HG03432 (cell line): ENCODE measurements at regions not wholly inside any gene's neighbourhood (a gene's known extent, or its start where the extent isn't known, plus 50 kb on each side); places are given as distances from the start of the nearest gene placed in this dataset.
"Not testable (repeated sequence)": the region's sequence is repeated elsewhere in the genome, so short reads cannot be mapped to it uniquely, and the experiment has no call there.

ENCODE experiments used
- ATAC-seq: cut with Tn5 transposase; IDR thresholded peaks from one replicate; pipeline ENCODE4 v1.9.1; 2021; ENCODE audit warnings: mild to moderate bottlenecking, moderate library complexity; ENCODE audit not compliant: unreplicated experiment

DNA sequence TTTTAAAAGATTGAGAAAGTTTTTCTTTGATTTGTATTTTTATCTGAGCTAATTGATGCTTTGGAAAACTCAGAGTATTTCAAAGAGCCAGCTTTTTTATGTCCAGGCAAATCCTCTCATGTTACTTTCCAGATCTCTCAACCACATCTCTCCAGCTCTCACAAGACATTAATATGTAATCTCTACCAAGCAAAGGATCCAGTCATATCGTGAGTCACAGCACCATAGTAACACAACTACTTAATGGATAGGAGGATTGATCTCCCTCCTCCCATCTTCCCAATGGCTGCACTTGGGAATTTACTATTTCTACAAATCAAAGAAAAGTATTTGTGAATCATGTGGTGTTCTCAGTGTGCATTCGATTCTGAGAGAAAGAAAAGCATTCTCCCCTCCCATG is 63.3 kb downstream of the POU4F1 start:
- ATAC-seq = no peak

DNA sequence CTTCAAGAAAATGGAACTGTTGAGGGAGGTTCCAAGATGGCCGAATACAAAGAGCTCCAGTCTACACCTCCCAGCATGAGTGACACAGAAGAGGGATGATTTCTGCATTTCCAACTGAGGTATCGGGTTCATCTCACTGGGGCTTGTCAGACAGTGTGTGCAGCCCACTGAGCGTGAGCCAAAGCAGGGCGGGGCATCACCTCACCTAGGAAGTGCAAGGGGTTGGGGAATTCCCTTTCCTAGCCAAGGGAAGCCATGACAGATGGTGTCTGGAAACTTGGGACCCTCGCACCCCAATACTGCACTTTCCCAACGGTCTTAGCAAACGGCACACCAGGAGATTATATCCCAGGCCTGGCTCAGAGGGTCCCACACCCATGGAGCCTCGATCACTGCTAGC is 77.3 kb downstream of the POU4F1 start:
- ATAC-seq = not testable (repeated sequence)

DNA sequence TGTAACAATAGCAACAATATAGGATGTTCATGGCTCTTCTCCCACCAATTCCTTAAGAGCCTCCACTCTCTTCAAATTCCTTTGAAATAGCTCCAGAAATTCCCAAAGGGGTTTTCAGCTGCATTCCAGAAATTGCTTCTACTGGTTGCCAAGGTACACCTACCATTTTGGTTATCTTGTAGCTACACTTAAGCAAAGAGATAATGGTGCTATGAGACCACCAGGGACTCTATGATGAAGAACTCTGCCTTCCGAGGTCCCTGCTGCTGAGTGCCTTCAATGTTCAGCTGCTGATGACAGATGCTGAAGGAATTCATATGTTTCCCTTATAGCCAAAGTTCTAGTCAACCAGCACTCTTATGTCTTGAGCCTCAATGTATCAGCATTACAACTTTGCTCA is 78.4 kb downstream of the POU4F1 start:
- ATAC-seq = no peak

DNA sequence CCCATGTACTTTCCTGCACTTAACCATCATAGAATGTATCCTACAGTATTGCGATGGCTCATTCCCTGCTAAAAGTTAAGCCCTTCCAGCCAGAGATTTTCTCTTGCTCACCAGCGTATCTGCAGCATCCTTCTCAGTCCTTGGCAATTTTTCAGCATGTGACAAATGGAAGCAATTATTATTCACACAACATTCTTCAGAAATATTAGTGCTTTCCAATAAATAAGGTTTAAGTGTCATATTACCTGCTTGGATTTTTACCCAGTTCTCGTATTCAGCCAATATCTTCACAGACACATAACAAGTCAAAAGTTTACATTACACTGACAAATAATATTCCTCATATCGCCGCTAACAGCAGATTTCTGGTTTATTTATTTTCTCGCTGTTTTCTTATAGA is 82.3 kb downstream of the POU4F1 start:
- no peak for ATAC-seq

DNA sequence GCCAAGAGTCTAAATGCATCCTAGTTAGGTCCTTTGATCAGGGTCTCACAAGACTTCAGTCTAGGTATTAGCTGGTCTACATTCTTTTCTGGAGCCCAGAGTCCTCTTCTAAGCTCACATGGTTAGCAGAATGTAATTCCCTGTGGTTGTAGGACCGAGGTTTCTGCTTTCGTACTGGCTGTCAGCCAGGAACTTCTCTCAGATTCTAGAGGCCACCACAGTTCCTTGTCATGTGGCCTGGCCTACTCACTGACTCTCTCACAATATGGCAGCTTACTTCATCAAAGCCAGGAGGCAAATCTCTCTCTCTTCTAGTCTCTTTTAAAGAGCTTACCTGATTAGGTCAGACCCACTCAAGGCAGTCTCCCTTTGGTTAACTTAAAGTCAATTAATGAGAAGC is 82.9 kb downstream of the POU4F1 start:
- ATAC-seq = no peak

DNA sequence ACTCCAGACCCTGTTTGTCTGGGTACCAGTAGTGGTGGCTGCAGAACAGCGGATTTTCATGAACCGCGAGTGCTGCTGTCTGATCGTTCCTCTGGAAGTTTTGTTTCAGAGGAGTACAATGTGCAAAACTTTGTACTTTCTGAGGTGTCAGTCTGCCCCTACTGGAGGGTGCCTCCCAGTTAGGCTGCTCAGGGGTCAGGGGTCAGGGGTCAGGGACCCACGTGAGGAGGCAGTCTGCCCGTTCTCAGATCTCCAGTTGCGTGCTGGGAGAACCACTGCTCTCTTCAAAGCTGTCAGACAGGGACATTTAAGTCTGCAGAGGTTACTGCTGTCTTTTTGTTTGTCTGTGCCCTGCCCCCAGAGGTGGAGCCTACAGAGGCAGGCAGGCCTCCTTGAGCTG is 84.9 kb downstream of the POU4F1 start:
- ATAC-seq = not testable (repeated sequence)

DNA sequence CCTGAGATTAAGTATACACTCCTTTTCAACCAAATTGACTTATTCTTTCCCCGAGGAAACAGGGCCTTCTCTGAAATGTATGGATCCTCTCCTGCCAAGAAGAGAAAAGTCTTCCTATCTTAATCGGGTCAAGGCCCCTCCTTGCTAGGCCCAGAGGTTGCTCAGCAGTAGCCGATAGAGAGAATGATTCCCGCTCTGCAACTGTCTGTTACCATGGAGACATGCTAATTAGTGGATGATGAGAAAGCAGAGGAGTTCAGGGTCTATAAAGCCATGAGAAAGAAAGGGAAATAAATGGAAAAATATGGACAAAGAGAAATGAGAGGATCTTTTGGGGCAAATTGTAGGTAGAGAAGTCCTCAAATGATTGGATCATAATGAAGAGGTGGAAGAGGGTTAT is 103.5 kb downstream of the POU4F1 start:
- ATAC-seq = no peak

DNA sequence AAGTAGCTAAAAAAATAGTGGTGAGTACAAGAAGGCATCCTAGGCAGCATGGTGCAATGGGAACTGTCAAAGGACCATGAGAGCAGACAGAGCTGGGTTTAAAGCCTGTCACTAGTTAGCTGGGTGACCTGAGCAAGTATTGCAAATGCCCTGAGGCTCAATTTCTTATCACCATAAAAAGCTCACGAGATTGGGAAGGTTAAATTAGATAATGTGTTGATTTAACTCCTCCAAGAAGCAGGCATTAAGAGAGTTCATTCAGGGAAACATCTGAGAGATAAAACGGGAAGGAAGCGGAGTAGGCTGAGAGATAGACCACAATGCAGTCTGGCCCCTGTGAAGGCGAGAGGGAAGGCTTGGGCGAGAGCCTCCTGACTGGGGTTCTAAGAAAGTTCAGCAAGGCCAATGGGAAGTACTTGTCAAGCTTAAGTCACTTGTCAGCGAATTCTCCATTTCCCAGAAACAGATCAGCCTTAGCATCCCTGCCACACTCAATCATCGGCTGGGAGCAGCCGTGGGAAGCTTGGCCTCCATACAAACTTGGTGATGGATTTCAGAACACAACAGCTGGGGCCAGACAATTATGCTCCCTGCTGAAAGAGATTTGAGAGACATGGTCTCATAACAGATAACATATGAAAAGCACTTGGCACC is 105.5 kb downstream of the POU4F1 start:
- ATAC-seq = no peak

DNA sequence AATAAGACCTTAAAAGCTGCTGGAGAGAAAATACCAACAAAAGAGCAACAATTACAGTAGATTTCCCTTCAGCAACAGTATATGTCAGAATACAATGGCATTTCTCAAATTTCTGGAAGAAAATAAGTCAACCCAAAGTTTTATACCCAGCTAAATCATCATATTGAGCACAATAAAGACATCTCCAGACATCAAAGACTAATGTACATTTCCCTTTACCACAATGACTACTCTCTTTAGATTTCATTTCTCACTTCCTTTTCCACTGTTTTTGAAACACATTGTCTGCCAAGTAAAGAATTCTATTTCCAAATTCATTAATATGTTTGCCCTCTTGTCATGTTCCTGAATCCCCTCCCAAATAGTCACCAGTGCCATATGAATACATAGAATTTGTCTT is 111.4 kb downstream of the POU4F1 start:
- ATAC-seq = no peak

DNA sequence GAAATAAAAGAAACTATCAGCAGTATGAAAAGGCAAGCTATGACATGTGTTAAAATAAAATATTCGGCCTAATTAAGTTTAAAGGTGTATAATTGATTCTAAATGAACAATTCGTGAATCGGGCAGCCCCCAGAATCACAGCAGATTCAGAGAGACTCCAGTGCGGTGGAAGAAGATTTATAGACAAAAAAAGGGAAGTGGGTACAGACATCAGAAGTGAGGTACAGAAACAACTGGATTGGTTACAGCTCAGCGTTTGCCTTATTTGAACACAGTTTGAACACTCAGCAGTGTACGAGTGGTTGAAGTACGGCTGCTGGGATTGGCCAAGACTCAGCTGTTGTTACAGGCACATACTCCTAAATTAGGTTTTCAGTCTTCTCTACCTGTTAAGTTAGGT is 113.1 kb downstream of the POU4F1 start:
- ATAC-seq = not testable (repeated sequence)

DNA sequence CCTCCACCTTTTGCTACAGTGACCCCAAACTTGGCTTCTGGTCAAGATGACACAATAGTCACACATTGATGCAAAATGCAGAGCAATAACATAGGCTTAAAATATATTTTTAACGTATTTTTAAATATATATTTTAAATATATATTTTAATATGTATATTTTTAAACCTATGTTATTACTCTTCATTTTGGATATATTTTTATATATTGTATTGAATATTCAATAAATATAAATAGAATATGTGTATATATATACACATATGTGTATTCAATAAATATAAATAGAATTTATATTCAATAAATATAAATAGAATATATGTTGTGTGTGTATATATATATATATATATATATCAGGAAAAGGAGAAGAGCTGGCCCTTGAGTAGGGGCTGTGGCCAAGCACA is 115.6 kb downstream of the POU4F1 start:
- no peak for ATAC-seq

DNA sequence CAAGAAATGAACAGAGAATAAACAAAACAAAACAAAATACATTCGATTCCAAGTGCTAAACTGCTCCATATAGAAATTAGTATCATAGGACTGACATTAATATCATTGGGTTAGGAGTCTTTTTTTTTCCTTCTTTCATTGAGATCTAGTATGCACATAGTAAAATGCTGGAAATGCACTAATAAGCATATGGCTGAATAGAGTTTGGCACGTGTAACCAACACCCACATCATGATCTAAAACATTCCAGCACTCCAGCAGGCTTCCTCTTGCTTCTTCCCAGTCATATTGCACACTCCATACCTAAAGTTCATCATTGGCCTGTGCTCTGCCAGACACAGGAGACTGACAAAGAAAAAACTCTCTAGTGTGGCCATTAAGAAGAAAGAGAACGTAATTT is 117.5 kb downstream of the POU4F1 start:
- ATAC-seq = no peak

DNA sequence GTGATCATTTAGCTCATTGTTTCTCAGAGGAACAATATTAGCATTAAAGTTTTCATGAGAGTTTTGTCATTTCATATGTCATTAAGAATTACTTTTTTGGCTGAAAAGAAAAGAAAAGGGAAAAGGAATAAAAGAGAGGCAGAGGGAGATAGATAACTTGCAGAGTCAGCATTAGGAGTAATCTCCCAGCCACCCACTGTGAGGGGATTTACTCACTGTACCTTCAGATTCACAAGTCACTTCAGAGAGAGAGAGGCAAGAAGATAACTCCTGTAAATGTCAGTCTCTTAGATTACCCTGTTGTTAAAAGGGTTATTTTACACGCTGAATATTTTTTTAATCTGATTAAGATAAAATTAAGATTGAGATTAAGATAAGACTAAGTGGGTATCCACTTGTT is 125.2 kb downstream of the POU4F1 start:
- ATAC-seq = no peak

DNA sequence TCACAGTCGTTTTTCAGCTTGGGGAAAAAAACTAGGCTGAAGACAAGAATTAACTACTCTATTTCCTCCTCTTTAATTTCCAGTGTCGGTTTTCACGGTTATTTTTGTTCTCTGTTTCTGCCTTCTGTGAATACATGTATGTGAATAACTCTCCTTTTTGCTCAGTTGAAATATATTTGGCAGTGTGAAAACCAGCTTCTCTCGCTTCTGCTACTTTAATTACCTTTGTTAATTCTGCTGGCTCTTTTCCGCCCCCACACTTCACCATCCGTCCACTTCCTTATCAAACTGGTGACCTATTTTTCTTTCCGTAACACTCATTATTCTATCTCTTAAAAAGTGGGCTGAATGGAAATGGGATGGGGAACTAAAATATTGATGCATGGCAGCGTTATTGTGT is 126.4 kb downstream of the POU4F1 start:
- ATAC-seq = no peak

DNA sequence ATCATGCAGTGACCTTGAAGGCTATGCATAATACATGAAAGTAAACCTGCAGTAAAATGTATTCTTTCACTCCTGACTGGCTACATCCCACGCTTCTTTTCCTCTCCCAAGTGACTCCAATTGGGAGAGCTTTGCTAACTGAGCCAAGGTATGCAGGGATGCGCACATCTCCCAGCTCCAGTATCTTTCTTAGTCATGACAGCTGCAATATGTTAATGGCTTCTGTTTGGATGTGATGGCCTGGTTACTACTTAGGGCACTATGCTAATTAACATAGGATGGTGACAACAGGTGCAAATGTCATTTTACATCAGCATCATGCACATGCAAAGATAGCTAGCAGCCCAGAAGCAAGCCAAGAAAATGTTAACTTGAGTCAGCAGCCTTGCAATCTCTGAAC is 134.7 kb downstream of the POU4F1 start:
- no peak for ATAC-seq

DNA sequence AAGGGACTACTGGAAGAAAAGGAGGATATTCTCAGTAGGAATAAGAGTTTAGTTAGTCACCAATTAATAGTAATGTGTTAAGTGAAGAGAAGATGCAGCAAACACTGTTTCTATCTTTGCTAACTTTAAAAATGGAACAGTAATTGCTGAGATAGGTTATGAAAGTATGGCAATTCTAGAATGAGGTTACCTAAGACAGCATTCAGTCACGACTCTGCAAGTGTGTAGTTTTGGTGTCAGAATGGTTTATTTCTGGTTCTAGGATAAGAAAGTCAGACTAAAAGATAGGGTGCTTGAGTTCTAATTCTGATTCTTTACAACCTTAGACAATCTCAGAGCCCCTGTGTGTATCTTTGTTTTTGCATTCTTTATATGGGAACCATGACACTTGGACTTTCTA is 138.1 kb downstream of the POU4F1 start:
- ATAC-seq = no peak

DNA sequence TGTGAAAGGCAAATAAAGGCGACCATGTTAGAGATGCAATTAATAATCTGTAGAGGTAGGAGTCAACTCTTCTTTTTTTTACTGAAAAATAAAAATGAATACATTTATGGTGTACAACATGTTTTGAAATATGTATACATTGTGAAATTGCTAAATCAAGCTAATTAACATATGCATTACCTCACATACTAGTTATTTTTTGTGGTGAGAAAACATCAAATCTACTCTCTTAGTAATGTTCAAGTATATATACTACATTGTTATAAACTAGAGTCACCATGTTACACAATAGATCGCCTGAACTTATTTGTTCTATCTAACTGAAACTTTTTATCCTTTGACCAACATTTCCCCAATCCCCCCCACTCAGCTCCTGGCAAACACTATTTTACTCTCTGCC is 143.2 kb downstream of the POU4F1 start:
- ATAC-seq = no peak

DNA sequence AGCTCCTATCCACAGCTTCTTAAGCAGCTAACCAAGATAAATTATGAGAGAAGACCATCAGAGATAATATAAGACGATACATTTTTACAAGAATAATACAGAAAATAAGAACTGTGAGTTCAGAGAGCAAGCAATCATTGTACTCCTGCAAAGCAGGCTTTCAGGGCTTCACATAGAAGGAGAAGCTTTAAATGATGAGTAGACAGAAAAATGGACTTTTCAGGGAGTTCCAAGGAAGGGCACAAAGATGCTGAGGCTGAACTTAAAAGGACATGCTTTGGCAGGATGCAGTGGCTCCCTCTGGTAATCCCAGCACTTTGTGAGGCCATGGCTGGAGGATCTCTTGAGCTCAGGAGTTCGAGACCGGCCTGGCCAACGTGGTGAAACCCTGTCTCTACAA is 159.5 kb downstream of the POU4F1 start:
- no peak for ATAC-seq

DNA sequence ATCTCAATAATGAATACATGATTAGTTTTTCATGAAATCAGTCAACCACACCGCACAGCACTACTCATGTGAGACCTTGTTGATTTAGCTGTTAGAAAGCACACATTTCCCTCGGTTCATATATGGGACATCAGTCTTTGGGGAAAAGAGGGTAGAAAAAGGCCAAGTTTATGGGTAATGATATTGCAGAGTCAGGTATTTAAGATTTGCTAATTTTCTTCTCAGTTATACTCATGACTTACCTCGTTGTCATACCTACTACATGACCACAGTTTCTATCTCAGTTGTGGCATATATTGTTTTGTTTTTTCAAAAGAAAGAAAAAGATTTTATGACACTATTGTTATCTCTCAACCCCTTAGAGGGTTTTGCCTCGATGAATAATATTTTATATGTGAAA is 165.6 kb downstream of the POU4F1 start:
- no peak for ATAC-seq

DNA sequence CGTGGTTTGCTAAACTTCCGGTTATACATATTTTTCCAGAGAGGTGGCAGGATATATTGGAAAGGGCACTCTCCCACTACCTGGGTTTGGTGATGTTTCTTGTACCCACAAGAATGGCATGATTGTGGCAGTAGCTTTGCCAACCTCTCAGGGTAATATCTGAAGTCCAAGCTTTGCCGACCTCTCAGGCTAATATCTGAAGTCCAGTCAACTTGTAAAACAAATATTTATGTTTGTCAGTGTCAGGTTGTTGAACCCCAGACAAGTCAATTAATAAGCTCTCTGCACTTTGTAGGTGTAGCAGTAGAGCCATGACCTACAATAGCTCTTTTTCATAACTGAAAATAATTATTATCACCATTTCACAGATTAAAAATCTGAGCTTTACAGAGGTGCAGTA is 167.0 kb downstream of the POU4F1 start:
- ATAC-seq = no peak

DNA sequence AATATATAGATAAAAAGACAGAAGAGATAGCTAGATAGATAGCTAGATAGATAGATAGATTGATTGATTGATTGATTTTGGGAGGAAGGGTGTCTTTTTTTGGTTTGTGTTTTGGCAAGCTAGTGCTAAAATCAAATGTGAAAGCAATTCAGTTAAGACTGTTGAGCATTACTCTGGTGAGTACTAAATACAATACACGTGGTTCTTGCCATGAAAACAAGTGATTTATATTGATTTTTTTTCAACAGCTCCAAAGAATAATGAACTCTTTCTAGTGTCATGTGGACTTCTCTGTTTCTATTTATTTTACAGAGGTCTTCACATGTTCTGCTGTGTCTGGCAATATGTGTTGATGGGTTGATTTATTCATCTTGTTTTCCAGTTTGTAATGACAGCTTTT is 172.0 kb downstream of the POU4F1 start:
- ATAC-seq = no peak

DNA sequence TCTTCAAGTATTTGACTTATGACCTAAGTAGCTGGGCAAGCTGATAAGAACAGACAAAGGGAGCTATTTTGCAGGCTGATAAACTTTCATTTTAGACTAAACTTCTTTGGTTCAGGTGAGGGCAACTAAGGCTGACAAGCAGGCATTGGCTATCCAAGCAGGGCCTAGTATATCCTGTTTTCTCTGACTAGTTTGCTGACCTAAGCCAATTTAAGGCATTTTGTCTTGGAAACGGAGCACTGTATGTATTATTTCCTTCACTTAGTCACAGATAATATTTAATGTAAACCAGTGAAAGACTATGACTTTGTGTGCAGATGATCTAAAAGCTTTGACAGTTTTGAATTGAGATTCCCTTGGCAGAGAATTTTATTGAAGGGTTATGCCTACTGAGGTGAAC is 172.5 kb downstream of the POU4F1 start:
- ATAC-seq = no peak

DNA sequence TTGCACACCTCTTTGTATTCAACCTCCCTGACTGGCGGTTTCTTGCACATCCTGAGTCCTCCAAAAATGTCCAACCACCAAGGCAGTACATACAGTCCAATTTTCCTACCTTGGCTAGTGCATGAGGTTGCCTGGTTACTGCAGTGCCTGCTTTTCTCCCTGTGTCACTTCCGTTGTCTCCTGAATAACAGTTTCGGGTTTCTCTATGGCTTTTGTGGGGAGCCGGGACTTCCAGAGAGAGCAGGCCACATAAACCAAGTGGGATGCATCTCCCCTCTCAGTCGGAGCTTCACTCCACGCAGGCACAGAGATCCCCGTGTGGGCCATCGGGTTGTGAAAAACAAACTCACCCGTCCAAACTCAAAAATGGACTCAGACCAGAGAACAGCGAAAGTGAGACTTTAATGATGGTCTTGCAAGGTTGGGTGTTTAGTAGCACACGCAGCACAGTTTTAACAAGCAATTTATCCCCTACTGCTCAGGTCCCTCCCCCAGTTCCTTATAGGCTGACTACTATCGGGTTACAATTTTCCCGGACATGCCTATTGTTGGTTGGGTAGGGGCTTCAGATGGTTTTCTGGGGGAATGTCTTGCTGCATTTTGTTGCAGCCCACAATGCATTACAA is 173.1 kb downstream of the POU4F1 start:
- no peak for ATAC-seq
